HCT116 (cell line): ENCODE measurements at regions not wholly inside any gene's neighbourhood (a gene's known extent, or its start where the extent isn't known, plus 50 kb on each side); places are given as distances from the start of the nearest gene placed in this dataset.

Experiments
- ATAC-seq: fragments of 200-7000 bp; cut with Tn5 transposase; 2 replicates; pipeline ENCODE4 v1.9.1; 2020; ENCODE audit warnings: mild to moderate bottlenecking, moderate library complexity
- BruUV-seq: library from RNA; stranded (reverse); fragments of 400-500 nt; replicated peaks from 2 replicates; lab custom pipeline; 2021; lab: Mats Ljungman, UMichigan
- CTCF ChIA-PET: fragments of 300-600 bp; sonication (Branson Sonifier 250); formaldehyde crosslinking; loops from one replicate; lab custom pipeline; 2021; ENCODE audit warnings: antibody characterized with exemption; lab: Charles Lee
- POLR2A ChIA-PET: fragments of 300-600, 350-600 bp; sonication (Branson Sonifier 250); formaldehyde crosslinking; loops from one replicate; lab custom pipeline; 2021; ENCODE audit warnings: antibody characterized with exemption; lab: Charles Lee
- RAD21 ChIA-PET, 2 experiments: fragments of 300-600 bp; sonication (Branson Sonifier 250); formaldehyde crosslinking; loops; one replicate each; lab custom pipeline; 2023; ENCODE audit warnings: low total read pairs in 2 of 2; ENCODE audit not compliant: uncharacterized antibody in 2 of 2, unreplicated experiment in 2 of 2, low non-redundant PET in 1 of 2; lab: Charles Lee
- DNase-seq: peaks from one replicate; pipeline ENCODE4 v3.0.0-alpha.2; 2010; ENCODE audit warnings: low read depth, low spot score
- H2AFZ ChIP-seq: fragments of 200-600 bp; shearing (Covaris generic), sonication (generic); 2 replicates; pipeline ENCODE4 v1.6.1; 2017; ENCODE audit warnings: low read depth, mixed run types, mixed read lengths, antibody characterized with exemption, low read length; ENCODE audit not compliant: poor library complexity, severe bottlenecking
- H3K27ac ChIP-seq: 2 replicates; pipeline ENCODE4 v1.5.1; 2012; ENCODE audit warnings: low read depth, low read length
- H3K27me3 ChIP-seq: fragments of 200-600 bp; sonication (generic); 2 replicates; pipeline ENCODE4 v1.6.1; 2016; ENCODE audit warnings: mixed run types, low read length, mixed read lengths; ENCODE audit not compliant: insufficient read depth
- H3K36me3 ChIP-seq, 2 experiments: fragments of 200-500 bp in 1 of 2; fragments of 200-600 bp in 1 of 2; sonication (Bioruptor generic) in 1 of 2; sonication (generic) in 1 of 2; 2 replicates each; pipeline versions ENCODE4 v1.5.1 to v1.6.1; 2014 to 2016; ENCODE audit warnings: low read length in 2 of 2, inconsistent platforms in 1 of 2, mixed read lengths in 1 of 2, mixed run types in 1 of 2; ENCODE audit not compliant: insufficient read depth in 2 of 2, control insufficient read depth in 1 of 2
- H3K4me1 ChIP-seq, 2 experiments: fragments of 200-600 bp in 1 of 2; sonication (generic) in 1 of 2; 2 replicates each; pipeline versions ENCODE4 v1.5.1 to v1.6.1; 2012 to 2017; ENCODE audit warnings: low read length in 2 of 2, inconsistent platforms in 1 of 2, mild to moderate bottlenecking in 1 of 2, mixed read lengths in 1 of 2, mixed run types in 1 of 2, moderate library complexity in 1 of 2; ENCODE audit not compliant: insufficient read depth in 2 of 2, control insufficient read depth in 1 of 2
- H3K4me2 ChIP-seq: fragments of 200-600 bp; sonication (generic); 2 replicates; pipeline ENCODE4 v1.6.1; 2017; ENCODE audit warnings: mixed run types, low read length, mixed read lengths
- H3K4me3 ChIP-seq, 2 experiments: fragments of 200-600 bp in 1 of 2; sonication (generic) in 1 of 2; replicated peaks in 1 of 2; 2 replicates each; pipeline ENCODE4 v1.5.1; 2011 to 2016; ENCODE audit warnings: low read length in 2 of 2, control low read depth in 1 of 2, low read depth in 1 of 2, mild to moderate bottlenecking in 1 of 2, mixed read lengths in 1 of 2, mixed run types in 1 of 2
- H3K79me2 ChIP-seq: fragments of 200-600 bp; sonication (generic); 2 replicates; pipeline ENCODE4 v1.6.1; 2017; ENCODE audit warnings: mild to moderate bottlenecking, mixed run types, low read length, moderate library complexity, mixed read lengths; ENCODE audit not compliant: insufficient read depth
- H3K9ac ChIP-seq: fragments of 200-600 bp; sonication (generic); 2 replicates; pipeline ENCODE4 v1.6.1; 2016; ENCODE audit warnings: low read length, mixed read lengths
- H3K9me2 ChIP-seq: fragments of 200-600 bp; sonication (generic), shearing (Covaris generic); 2 replicates; pipeline ENCODE4 v1.6.1; 2017; ENCODE audit warnings: mixed run types, mild to moderate bottlenecking, moderate library complexity; ENCODE audit not compliant: insufficient read depth
- H3K9me3 ChIP-seq, 2 experiments: fragments of 200-500 bp in 1 of 2; fragments of 200-600 bp in 1 of 2; sonication (Bioruptor generic) in 1 of 2; sonication (generic) in 1 of 2; 2 replicates each; pipeline ENCODE4 v1.6.1; 2014 to 2017; ENCODE audit warnings: low read length in 2 of 2, mixed read lengths in 2 of 2, inconsistent platforms in 1 of 2, low read depth in 1 of 2, mild to moderate bottlenecking in 1 of 2, mixed run types in 1 of 2, moderate library complexity in 1 of 2; ENCODE audit not compliant: control insufficient read depth in 1 of 2, insufficient read depth in 1 of 2
- H4K20me1 ChIP-seq: fragments of 200-600 bp; sonication (generic), shearing (Covaris generic); 2 replicates; pipeline ENCODE4 v1.6.1; 2017; ENCODE audit warnings: mixed run types, mild to moderate bottlenecking, moderate library complexity; ENCODE audit not compliant: insufficient read depth
- CEBPB ChIP-seq: IDR thresholded peaks from 2 replicates; pipeline ENCODE4 v1.6.1; 2012; ENCODE audit warnings: low read depth
- ELF1 ChIP-seq: IDR thresholded peaks from 2 replicates; pipeline ENCODE4 v1.6.1; 2012; ENCODE audit warnings: low read depth, borderline replicate concordance
- EZH2phosphoT487 ChIP-seq: fragments of 200-600 bp; IDR thresholded peaks from 2 replicates; pipeline ENCODE4 v1.6.1; 2018; ENCODE audit warnings: antibody characterized with exemption, borderline replicate concordance
- JUND ChIP-seq: IDR thresholded peaks from 2 replicates; pipeline ENCODE4 v1.6.1; 2012
- POLR2A ChIP-seq: IDR thresholded peaks from 2 replicates; pipeline ENCODE4 v1.7.0; 2011; ENCODE audit warnings: borderline replicate concordance; ENCODE audit not compliant: insufficient read depth, insufficient read length; ENCODE audit errors: extremely low read depth
- SRF ChIP-seq: IDR thresholded peaks from 2 replicates; pipeline ENCODE4 v1.6.1; 2012; ENCODE audit warnings: low read depth
- TCF7L2 ChIP-seq: IDR thresholded peaks from 2 replicates; pipeline ENCODE4 v1.7.0; 2011; ENCODE audit warnings: borderline replicate concordance, inconsistent platforms; ENCODE audit not compliant: insufficient read depth, insufficient read length; ENCODE audit errors: extremely low read depth
- intact Hi-C: fragments of 100-400 bp; cut with micrococcal nuclease; formaldehyde crosslinking; loops from 2 replicates; pipeline ENCODE4 v1.10.0; 2022
- TF ChIP-seq, protein P1 (sequence below): IDR thresholded peaks from 2 replicates; pipeline ENCODE4 v1.6.1; 2011; ENCODE audit warnings: mild to moderate bottlenecking, low read length, moderate library complexity; ENCODE audit not compliant: insufficient replicate concordance; ENCODE audit errors: extremely low read depth
- TF ChIP-seq, protein P2 (sequence below): IDR thresholded peaks from 2 replicates; pipeline ENCODE4 v1.6.1; 2012; ENCODE audit warnings: low read depth

DNA sequence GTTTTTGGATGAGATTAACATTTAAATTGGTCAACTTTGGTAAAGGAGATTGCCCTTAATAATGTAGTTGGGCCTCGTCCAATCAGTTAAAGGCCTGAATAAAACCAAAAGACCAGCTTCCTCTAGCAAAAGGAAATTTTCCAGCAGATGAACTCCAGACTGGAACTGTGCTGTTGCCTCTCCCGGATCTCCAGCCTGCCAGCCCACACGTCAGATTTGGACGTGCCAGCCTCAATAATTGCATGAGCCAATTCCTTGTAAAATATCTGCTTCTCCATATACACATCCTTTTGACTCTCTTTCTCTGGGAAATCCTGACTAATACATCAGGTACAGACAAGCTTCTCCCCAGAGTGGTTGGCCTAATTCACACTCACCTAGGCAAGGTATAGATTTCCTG lies 175.8 kb upstream of the ADCY2 start:
- H3K79me2 ChIP-seq = no peaks in the 10 kb centered on the region
- H3K4me1 ChIP-seq = no peaks in the 10 kb centered on the region
- H3K9me3 ChIP-seq = peaks cover 9 to 29% of the 10 kb centered on the region in 2 experiments; a peak in 2 of 4 replicates
- H3K36me3 ChIP-seq = no peaks in the 10 kb centered on the region
- H3K9me2 ChIP-seq = no peaks in the 10 kb centered on the region
- no peaks in the 10 kb centered on the region for H4K20me1 ChIP-seq
- H3K9ac ChIP-seq = no peak overlapping the region
- H3K4me2 ChIP-seq = no peak overlapping the region
- TF ChIP-seq CEBPB (no peak), POLR2A (no peak)
- RAD21 ChIA-PET = no interaction called here
- ATAC-seq (no peak), DNase-seq (no peak)
- no peak overlapping the region for H2AFZ ChIP-seq
- no peaks in the 10 kb centered on the region for H3K27me3 ChIP-seq
- intact Hi-C loops = no loop called here
- CTCF ChIA-PET = no interaction called here
- H3K4me3 ChIP-seq = no peak overlapping the region
- POLR2A ChIA-PET = no interaction called here
- no TSS peak for BruUV-seq
- no peak overlapping the region for H3K27ac ChIP-seq

DNA sequence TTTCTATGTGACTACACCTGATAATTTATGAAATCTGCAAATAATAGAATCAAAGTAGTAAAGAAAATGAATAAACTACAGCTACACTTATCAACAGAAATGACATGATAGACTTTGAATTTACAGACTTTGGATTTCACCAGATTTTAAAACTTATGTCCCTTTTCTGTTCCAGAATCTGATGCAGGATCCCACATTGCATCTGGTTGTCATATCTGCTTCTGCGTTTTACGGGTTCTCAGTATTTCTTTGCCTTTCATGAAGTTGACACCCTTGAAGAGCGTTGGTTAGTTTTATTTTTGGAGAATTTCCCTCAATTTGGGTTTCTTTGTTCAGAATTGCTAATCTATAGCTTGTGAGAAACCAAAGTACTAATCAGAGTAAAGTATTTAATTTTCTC lies 174.9 kb upstream of the ADCY2 start:
- CTCF ChIA-PET = no interaction called here
- no peak overlapping the region for H2AFZ ChIP-seq
- RAD21 ChIA-PET = no interaction called here
- no peaks in the 10 kb centered on the region for H3K36me3 ChIP-seq
- no peaks in the 10 kb centered on the region for H3K9me2 ChIP-seq
- no peaks in the 10 kb centered on the region for H3K79me2 ChIP-seq
- H3K4me2 ChIP-seq = no peak overlapping the region
- peaks cover 11 to 29% of the 10 kb centered on the region in 2 experiments; a peak in 2 of 4 replicates for H3K9me3 ChIP-seq
- H3K4me3 ChIP-seq = no peak overlapping the region
- ATAC-seq (no peak), DNase-seq (no peak)
- H3K9ac ChIP-seq = no peak overlapping the region
- intact Hi-C loops = no loop called here
- H4K20me1 ChIP-seq = no peaks in the 10 kb centered on the region
- POLR2A ChIA-PET = no interaction called here
- H3K4me1 ChIP-seq = no peaks in the 10 kb centered on the region
- TF ChIP-seq TCF7L2 = no peak
- TF ChIP-seq JUND = no peak
- TF ChIP-seq POLR2A = no peak
- TF ChIP-seq SRF = no peak
- no peak for TF ChIP-seq EZH2phosphoT487
- TF ChIP-seq ELF1 = no peak
- TF ChIP-seq, protein P1, sequence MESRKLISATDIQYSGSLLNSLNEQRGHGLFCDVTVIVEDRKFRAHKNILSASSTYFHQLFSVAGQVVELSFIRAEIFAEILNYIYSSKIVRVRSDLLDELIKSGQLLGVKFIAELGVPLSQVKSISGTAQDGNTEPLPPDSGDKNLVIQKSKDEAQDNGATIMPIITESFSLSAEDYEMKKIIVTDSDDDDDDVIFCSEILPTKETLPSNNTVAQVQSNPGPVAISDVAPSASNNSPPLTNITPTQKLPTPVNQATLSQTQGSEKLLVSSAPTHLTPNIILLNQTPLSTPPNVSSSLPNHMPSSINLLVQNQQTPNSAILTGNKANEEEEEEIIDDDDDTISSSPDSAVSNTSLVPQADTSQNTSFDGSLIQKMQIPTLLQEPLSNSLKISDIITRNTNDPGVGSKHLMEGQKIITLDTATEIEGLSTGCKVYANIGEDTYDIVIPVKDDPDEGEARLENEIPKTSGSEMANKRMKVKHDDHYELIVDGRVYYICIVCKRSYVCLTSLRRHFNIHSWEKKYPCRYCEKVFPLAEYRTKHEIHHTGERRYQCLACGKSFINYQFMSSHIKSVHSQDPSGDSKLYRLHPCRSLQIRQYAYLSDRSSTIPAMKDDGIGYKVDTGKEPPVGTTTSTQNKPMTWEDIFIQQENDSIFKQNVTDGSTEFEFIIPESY = no peak
- TF ChIP-seq, protein P2, sequence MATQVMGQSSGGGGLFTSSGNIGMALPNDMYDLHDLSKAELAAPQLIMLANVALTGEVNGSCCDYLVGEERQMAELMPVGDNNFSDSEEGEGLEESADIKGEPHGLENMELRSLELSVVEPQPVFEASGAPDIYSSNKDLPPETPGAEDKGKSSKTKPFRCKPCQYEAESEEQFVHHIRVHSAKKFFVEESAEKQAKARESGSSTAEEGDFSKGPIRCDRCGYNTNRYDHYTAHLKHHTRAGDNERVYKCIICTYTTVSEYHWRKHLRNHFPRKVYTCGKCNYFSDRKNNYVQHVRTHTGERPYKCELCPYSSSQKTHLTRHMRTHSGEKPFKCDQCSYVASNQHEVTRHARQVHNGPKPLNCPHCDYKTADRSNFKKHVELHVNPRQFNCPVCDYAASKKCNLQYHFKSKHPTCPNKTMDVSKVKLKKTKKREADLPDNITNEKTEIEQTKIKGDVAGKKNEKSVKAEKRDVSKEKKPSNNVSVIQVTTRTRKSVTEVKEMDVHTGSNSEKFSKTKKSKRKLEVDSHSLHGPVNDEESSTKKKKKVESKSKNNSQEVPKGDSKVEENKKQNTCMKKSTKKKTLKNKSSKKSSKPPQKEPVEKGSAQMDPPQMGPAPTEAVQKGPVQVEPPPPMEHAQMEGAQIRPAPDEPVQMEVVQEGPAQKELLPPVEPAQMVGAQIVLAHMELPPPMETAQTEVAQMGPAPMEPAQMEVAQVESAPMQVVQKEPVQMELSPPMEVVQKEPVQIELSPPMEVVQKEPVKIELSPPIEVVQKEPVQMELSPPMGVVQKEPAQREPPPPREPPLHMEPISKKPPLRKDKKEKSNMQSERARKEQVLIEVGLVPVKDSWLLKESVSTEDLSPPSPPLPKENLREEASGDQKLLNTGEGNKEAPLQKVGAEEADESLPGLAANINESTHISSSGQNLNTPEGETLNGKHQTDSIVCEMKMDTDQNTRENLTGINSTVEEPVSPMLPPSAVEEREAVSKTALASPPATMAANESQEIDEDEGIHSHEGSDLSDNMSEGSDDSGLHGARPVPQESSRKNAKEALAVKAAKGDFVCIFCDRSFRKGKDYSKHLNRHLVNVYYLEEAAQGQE = no peak
- no peak overlapping the region for H3K27ac ChIP-seq
- no peaks in the 10 kb centered on the region for H3K27me3 ChIP-seq
- BruUV-seq = no TSS peak
